H9 (cell line): ENCODE measurements at regions not wholly inside any gene's neighbourhood (a gene's known extent, or its start where the extent isn't known, plus 50 kb on each side); places are given as distances from the start of the nearest gene placed in this dataset.

Experiments used
- DNase-seq: peaks from one replicate; pipeline ENCODE4 v3.0.0-alpha.2; 2017
- H2AFZ ChIP-seq: one replicate; pipeline ENCODE4 v1.6.1; 2013; ENCODE audit warnings: mild to moderate bottlenecking, low read length, control low read depth, moderate library complexity
- H2AK5ac ChIP-seq: 2 replicates; pipeline ENCODE4 v1.6.1; 2013; ENCODE audit warnings: low read length, control low read depth, mixed read lengths; ENCODE audit not compliant: insufficient read length
- H2BK120ac ChIP-seq: one replicate; pipeline ENCODE4 v1.6.1; 2013; ENCODE audit warnings: low read depth, mild to moderate bottlenecking, low read length, control low read depth, inconsistent platforms; ENCODE audit not compliant: poor library complexity, severe bottlenecking
- H2BK12ac ChIP-seq: 2 replicates; pipeline ENCODE4 v1.6.1; 2013; ENCODE audit warnings: low read length, control low read depth, mixed read lengths, low read depth; ENCODE audit not compliant: insufficient read length
- H2BK15ac ChIP-seq: 2 replicates; pipeline ENCODE4 v1.6.1; 2013; ENCODE audit warnings: low read depth, low read length, control low read depth
- H2BK20ac ChIP-seq: one replicate; pipeline ENCODE4 v1.6.1; 2013; ENCODE audit warnings: low read depth, mild to moderate bottlenecking, low read length, control low read depth, inconsistent platforms; ENCODE audit not compliant: poor library complexity, severe bottlenecking
- H2BK5ac ChIP-seq: 2 replicates; pipeline ENCODE4 v1.6.1; 2013; ENCODE audit warnings: low read length, control low read depth, mixed read lengths; ENCODE audit not compliant: insufficient read length
- H3K14ac ChIP-seq: 2 replicates; pipeline ENCODE4 v1.6.1; 2013; ENCODE audit warnings: low read length, control low read depth; ENCODE audit not compliant: insufficient read depth
- H3K18ac ChIP-seq: 2 replicates; pipeline ENCODE4 v1.6.1; 2013; ENCODE audit warnings: low read depth, mild to moderate bottlenecking, mixed read lengths, low read length, control low read depth; ENCODE audit not compliant: insufficient read length
- H3K23ac ChIP-seq: 2 replicates; pipeline ENCODE4 v1.6.1; 2013; ENCODE audit warnings: low read length, control low read depth, mixed read lengths, low read depth; ENCODE audit not compliant: insufficient read length
- H3K23me2 ChIP-seq: 2 replicates; pipeline ENCODE4 v1.6.1; 2013; ENCODE audit warnings: low read depth, mild to moderate bottlenecking, mixed read lengths, low read length, control low read depth; ENCODE audit not compliant: insufficient read length, poor library complexity, severe bottlenecking
- H3K27ac ChIP-seq: 2 replicates; pipeline ENCODE4 v1.5.1; 2013; ENCODE audit warnings: low read length, control low read depth, mixed read lengths, low read depth; ENCODE audit not compliant: insufficient read length
- H3K27me3 ChIP-seq: 2 replicates; pipeline ENCODE4 v1.6.1; 2013; ENCODE audit warnings: low read length, control low read depth, inconsistent platforms; ENCODE audit not compliant: insufficient read depth
- H3K4ac ChIP-seq: 2 replicates; pipeline ENCODE4 v1.6.1; 2013; ENCODE audit warnings: low read depth, mild to moderate bottlenecking, control low read depth, inconsistent platforms, low read length, moderate library complexity
- H3K4me1 ChIP-seq: 2 replicates; pipeline ENCODE4 v1.6.1; 2013; ENCODE audit warnings: low read length, control low read depth, inconsistent platforms; ENCODE audit not compliant: insufficient read depth
- H3K4me2 ChIP-seq: 2 replicates; pipeline ENCODE4 v1.6.1; 2013; ENCODE audit warnings: low read length, control low read depth, mixed read lengths; ENCODE audit not compliant: insufficient read length, insufficient read depth
- H3K56ac ChIP-seq: 2 replicates; pipeline ENCODE4 v1.6.1; 2013; ENCODE audit warnings: low read depth, mild to moderate bottlenecking, mixed read lengths, low read length, control low read depth; ENCODE audit not compliant: insufficient read length
- H3K79me1 ChIP-seq: 2 replicates; pipeline ENCODE4 v1.6.1; 2013; ENCODE audit warnings: low read depth, mild to moderate bottlenecking, moderate library complexity, low read length, control low read depth, inconsistent platforms; ENCODE audit not compliant: insufficient read depth, poor library complexity, severe bottlenecking
- H3K79me2 ChIP-seq: 2 replicates; pipeline ENCODE4 v1.6.1; 2013; ENCODE audit warnings: low read length, control low read depth, inconsistent platforms; ENCODE audit not compliant: insufficient read depth
- H3K9ac ChIP-seq: 2 replicates; pipeline ENCODE4 v1.6.1; 2013; ENCODE audit warnings: low read length, control low read depth, mixed read lengths; ENCODE audit not compliant: insufficient read length; ENCODE audit errors: extremely low read depth
- H3K9me3 ChIP-seq: one replicate; pipeline ENCODE4 v1.6.1; 2013; ENCODE audit warnings: low read depth, low read length, inconsistent platforms; ENCODE audit not compliant: control insufficient read depth
- H3T11ph ChIP-seq: one replicate; pipeline ENCODE4 v1.6.1; 2013; ENCODE audit warnings: mild to moderate bottlenecking, low read length, control low read depth, inconsistent platforms
- H4K20me1 ChIP-seq: one replicate; pipeline ENCODE4 v1.6.1; 2013; ENCODE audit not compliant: control insufficient read depth, insufficient read length, insufficient read depth
- H4K5ac ChIP-seq: 2 replicates; pipeline ENCODE4 v1.6.1; 2013; ENCODE audit warnings: low read depth, mild to moderate bottlenecking, mixed read lengths, low read length, control low read depth; ENCODE audit not compliant: insufficient read length
- H4K8ac ChIP-seq: replicated peaks from 2 replicates; pipeline ENCODE4 v1.6.1; 2013; ENCODE audit warnings: low read length, control low read depth, mixed read lengths, low read depth; ENCODE audit not compliant: insufficient read length
- H4K91ac ChIP-seq: 2 replicates; pipeline ENCODE4 v1.6.1; 2013; ENCODE audit warnings: low read depth, mild to moderate bottlenecking, moderate library complexity, mixed read lengths, low read length, control low read depth; ENCODE audit not compliant: insufficient read length
- H3K27ac Mint-ChIP-seq, 3 experiments: 2 replicates in 2 of 3; 3 replicates in 1 of 3; pipeline ENCODE4 v1.8.0; 2020 to 2021; ENCODE audit warnings: mixed read lengths in 3 of 3, mild to moderate bottlenecking in 1 of 3, moderate library complexity in 1 of 3
- H3K27me3 Mint-ChIP-seq: 2 replicates; pipeline ENCODE4 v1.8.0; 2021; ENCODE audit warnings: low read depth, mild to moderate bottlenecking, moderate library complexity, mixed read lengths
- H3K36me3 Mint-ChIP-seq, 3 experiments: 2 replicates in 2 of 3; 3 replicates in 1 of 3; pipeline ENCODE4 v1.8.0; 2020 to 2021; ENCODE audit warnings: low read depth in 3 of 3, mixed read lengths in 3 of 3; ENCODE audit not compliant: insufficient read depth in 1 of 3
- H3K4me1 Mint-ChIP-seq, 2 experiments: 2 replicates each; pipeline ENCODE4 v1.8.0; 2020; ENCODE audit warnings: mixed read lengths in 2 of 2
- H3K4me3 Mint-ChIP-seq, 2 experiments: 2 replicates in 1 of 2; 3 replicates in 1 of 2; pipeline ENCODE4 v1.8.0; 2020 to 2021; ENCODE audit warnings: mild to moderate bottlenecking in 2 of 2, mixed read lengths in 2 of 2, moderate library complexity in 1 of 2
- H3K9me3 Mint-ChIP-seq, 2 experiments: 2 replicates in 1 of 2; 3 replicates in 1 of 2; pipeline ENCODE4 v1.8.0; 2020; ENCODE audit warnings: mild to moderate bottlenecking in 2 of 2, mixed read lengths in 2 of 2, moderate library complexity in 1 of 2
- CTCF ChIP-seq: fragments of 200-600 bp; sonication (generic); conservative IDR thresholded peaks from 3 replicates; pipeline ENCODE4 v1.8.0; 2021; ENCODE audit warnings: antibody characterized with exemption, mild to moderate bottlenecking
- WGBS: extraction: QIAGEN DNeasy Blood & Tissue Kit; methylation state at CpG from one replicate; pipeline ENCODE4 v1.1.7; 2013; ENCODE audit warnings: missing lambda C conversion rate, low lambda C conversion rate, mixed read lengths; ENCODE audit not compliant: insufficient read length; ENCODE audit errors: extremely low coverage; 5-methylcytosine and 5-hydroxymethylcytosine counted together

DNA sequence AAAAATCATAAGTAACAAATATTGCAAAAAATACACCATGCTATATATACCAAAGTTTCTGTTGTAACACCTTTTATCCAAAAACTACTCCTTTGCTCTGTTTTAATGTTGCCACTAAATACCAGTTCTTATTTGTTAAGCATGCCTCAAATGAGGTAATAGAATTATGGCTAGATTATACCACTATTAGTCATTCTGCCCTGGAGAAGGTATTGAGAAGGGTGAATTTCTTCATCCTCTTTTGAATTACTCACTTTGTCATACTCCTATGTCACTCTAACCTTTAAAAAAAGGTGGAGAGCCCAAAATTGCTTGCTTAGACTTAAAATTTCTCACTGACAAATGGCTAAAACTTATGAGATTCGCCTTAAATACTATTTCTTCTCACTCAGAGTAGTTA is 750.9 kb downstream of the MAT2B start:
- no peak for TF ChIP-seq CTCF
- Histone ChIP-seq H3K9ac (no peak overlapping the region), H2AFZ (no peak overlapping the region), H3K9me3 (no peaks in the 10 kb centered on the region), H3K23ac (no peak overlapping the region), H2BK15ac (no peak overlapping the region), H3K79me1 (no peaks in the 10 kb centered on the region), H2AK5ac (no peak overlapping the region), H2BK20ac (no peak overlapping the region), H2BK5ac (no peak overlapping the region), H3K23me2 (no peaks in the 10 kb centered on the region), H3K27ac (no peak overlapping the region), H3K4me1 (no peaks in the 10 kb centered on the region), H3K79me2 (no peaks in the 10 kb centered on the region), H2BK120ac (no peak overlapping the region), H4K5ac (no peak overlapping the region), H4K8ac (no peak overlapping the region), H4K20me1 (no peaks in the 10 kb centered on the region), H3T11ph (no peak overlapping the region), H2BK12ac (no peak overlapping the region), H3K4me2 (no peak overlapping the region), H3K14ac (no peak overlapping the region), H4K91ac (no peak overlapping the region), H3K18ac (no peak overlapping the region), H3K4ac (no peak overlapping the region), H3K27me3 (no peaks in the 10 kb centered on the region), H3K56ac (no peak overlapping the region)
- H3K27me3 Mint-ChIP-seq, result no peaks in the 10 kb centered on the region
- no peaks in the 10 kb centered on the region for H3K9me3 Mint-ChIP-seq
- no peaks in the 10 kb centered on the region; a peak in 1 of 7 replicates for H3K36me3 Mint-ChIP-seq
- no CpG with 5 or more reads among the region's 1 CpG for WGBS
- peaks cover 16 to 24% of the 10 kb centered on the region in 2 experiments for H3K4me1 Mint-ChIP-seq
- H3K27ac Mint-ChIP-seq, result no peak overlapping the region
- no peak overlapping the region for H3K4me3 Mint-ChIP-seq
- DNase-seq, result no peak
